Duodenal mucosa (tissue), 2 donors: ENCODE measurements at regions not wholly inside any gene's neighbourhood (a gene's known extent, or its start where the extent isn't known, plus 50 kb on each side); places are given as distances from the start of the nearest gene placed in this dataset.

Experiments used
- H3K27ac ChIP-seq: one replicate; pipeline ENCODE4 v1.7.0; 2013; ENCODE audit warnings: low read depth, low read length
- H3K27me3 ChIP-seq, 2 donors: one replicate each; pipeline ENCODE4 v1.7.0; 2013; ENCODE audit warnings: low read length in 2 of 2, control low read depth in 1 of 2; ENCODE audit not compliant: insufficient read depth in 2 of 2, control insufficient read depth in 1 of 2
- H3K36me3 ChIP-seq, 2 donors: one replicate each; pipeline ENCODE4 v1.7.0; 2013; ENCODE audit warnings: low read length in 2 of 2, control low read depth in 1 of 2; ENCODE audit not compliant: insufficient read depth in 2 of 2, control insufficient read depth in 1 of 2
- H3K4me1 ChIP-seq, 2 donors: one replicate each; pipeline ENCODE4 v1.7.0; 2013; ENCODE audit warnings: low read length in 2 of 2, control low read depth in 1 of 2; ENCODE audit not compliant: insufficient read depth in 2 of 2, control insufficient read depth in 1 of 2
- H3K4me3 ChIP-seq, 2 donors: one replicate each; pipeline ENCODE4 v1.7.0; 2013; ENCODE audit warnings: low read length in 2 of 2, low read depth in 1 of 2
- H3K9ac ChIP-seq, 2 donors: one replicate each; pipeline ENCODE4 v1.7.0; 2013; ENCODE audit warnings: low read length in 2 of 2, low read depth in 1 of 2
- H3K9me3 ChIP-seq, 2 donors: one replicate each; pipeline ENCODE4 v1.7.0; 2013; ENCODE audit warnings: low read length in 2 of 2, control low read depth in 1 of 2; ENCODE audit not compliant: control insufficient read depth in 1 of 2

DNA sequence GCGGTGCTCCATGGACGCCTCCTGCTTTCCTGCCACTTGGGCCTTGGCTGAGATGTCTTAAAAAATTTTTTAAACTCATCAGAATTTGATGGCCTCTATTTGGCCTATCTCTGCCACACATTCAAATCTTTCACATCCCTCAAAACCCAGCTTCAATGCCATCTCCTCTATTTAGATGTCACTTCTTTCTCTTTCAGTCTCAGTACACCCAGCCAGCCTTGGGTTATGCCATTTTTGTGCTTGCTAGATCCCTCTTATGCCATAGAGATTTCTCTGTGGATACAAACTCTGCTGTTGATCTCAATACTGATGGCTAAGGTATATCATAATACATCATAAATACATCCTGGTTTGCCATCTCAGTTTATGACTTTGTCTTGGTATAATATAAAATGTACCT, 222.3 kb upstream of the TPRG1 start:
- no peak overlapping the region for H3K9ac ChIP-seq
- no peaks in the 10 kb centered on the region for H3K36me3 ChIP-seq
- H3K27me3 ChIP-seq = no peaks in the 10 kb centered on the region
- H3K4me1 ChIP-seq = peaks cover 22 to 32% of the 10 kb centered on the region in 2 donors
- H3K4me3 ChIP-seq = no peak overlapping the region
- H3K9me3 ChIP-seq = no peaks in the 10 kb centered on the region
- H3K27ac ChIP-seq = no peak overlapping the region

- Histone ChIP-seq H3K4me3 (no peak overlapping the region), H3K9ac (no peak overlapping the region), H3K27me3 (no peaks in the 10 kb centered on the region), H3K27ac (no peak overlapping the region), H3K4me1 (peaks cover 22 to 32% of the 10 kb centered on the region in 2 donors), H3K36me3 (no peaks in the 10 kb centered on the region), H3K9me3 (no peaks in the 10 kb centered on the region)
These were observed 221.8 kb upstream of the TPRG1 start for GRCh38 chr3:188949996-188950395.

DNA sequence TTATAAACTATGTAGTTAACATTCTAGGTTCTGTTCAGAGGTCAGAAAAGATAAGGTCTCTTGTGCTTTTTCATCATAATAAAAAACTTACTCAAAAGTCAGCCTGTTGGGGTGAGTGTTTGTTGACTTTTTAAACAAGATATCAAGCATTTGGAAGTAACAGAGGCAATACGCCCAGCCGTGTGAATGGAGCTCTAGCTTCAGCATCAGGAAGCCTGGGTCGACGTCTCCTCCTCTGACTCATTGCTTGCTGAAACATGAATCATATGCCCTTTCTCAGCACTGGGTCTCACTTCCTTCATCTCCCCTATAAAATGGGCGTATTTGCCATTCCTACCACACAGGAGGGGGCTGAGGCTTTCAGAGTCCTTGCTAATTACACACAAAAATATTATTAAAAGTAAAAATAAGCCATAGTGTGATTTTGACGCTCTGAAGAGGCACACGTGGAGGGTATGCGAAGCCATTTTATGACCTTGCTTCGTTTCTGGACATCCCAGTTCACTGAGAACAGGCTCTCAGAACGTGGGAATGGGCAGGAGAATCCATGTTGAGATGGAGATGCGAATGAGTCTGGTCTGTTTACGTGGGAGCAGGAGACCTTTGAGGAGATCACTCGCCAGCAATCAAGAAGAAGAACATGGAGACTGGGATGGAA, 220.8 kb upstream of the TPRG1 start:
- Histone ChIP-seq H3K27ac (no peak overlapping the region), H3K36me3 (no peaks in the 10 kb centered on the region), H3K4me3 (no peak overlapping the region), H3K9ac (no peak overlapping the region), H3K27me3 (no peaks in the 10 kb centered on the region), H3K4me1 (peaks cover 22 to 32% of the 10 kb centered on the region in 2 donors), H3K9me3 (no peaks in the 10 kb centered on the region)

- no peak overlapping the region for H3K27ac ChIP-seq
- H3K4me1 ChIP-seq = peaks cover 22 to 30% of the 10 kb centered on the region in 2 donors
- no peaks in the 10 kb centered on the region for H3K9me3 ChIP-seq
These were observed 220.0 kb upstream of the TPRG1 start for GRCh38 chr3:188951734-188952133.

DNA sequence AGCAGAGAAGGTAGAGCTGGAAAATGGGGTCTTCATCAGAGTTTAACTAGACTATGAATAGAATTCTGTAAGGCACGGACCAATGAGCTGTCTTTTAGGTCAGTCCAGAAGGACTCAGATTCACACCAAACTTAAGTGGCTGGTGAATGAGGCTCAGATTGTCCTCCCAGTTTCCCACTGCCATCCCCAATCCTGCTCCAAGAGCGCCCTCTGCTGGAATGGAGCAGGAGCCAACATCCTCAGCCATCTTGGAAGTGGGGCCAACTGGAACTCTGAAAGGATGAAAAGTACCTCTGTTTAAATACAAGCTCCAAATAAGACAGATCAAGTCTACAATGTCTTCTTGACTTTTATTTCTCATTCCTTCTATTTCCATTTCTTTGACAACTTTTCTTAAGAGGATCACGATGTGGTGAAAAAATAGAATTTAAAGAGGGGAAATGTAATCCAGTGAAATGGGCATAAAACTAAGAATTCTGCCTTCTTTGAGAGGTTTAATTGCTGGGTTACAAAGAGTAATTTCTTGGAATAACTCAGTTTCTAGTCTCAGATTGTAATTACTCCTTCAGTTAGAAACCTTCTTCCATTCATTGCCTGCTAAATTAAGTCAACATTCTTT, 217.1 kb upstream of the TPRG1 start:
- Histone ChIP-seq H3K36me3 (no peaks in the 10 kb centered on the region), H3K9me3 (no peaks in the 10 kb centered on the region), H3K9ac (no peak overlapping the region), H3K4me3 (no peak overlapping the region), H3K4me1 (peaks cover 8 to 10% of the 10 kb centered on the region in 2 donors), H3K27ac (no peak overlapping the region), H3K27me3 (no peaks in the 10 kb centered on the region)

More at GRCh38 chr3:188951734-188952133, 220.0 kb upstream of the TPRG1 start:
- Histone ChIP-seq H3K27me3 (no peaks in the 10 kb centered on the region), H3K4me3 (no peak overlapping the region), H3K9ac (no peak overlapping the region), H3K36me3 (no peaks in the 10 kb centered on the region)

DNA sequence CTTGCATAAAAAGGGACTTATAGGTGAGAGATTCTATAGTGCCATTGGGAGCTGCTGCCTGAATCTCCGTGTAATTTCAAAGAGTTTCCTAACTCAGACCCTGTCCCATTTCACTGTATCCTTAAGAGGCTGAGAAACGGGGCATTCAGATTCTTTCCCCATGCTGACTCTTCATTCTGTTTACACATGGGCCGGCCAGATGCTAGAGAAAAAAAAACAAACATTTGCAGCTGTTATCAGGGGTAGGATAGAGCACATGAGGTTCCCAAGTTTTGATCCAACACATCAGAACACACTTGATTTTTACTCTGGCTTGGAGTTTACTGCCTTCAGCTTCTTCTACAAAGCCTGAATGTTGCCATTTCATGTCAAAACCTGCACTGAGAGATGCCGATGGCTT, 215.9 kb upstream of the TPRG1 start:
- Histone ChIP-seq H3K27ac (no peak overlapping the region), H3K4me1 (peaks cover 6% of the 10 kb centered on the region in 2 donors), H3K9me3 (no peaks in the 10 kb centered on the region), H3K27me3 (no peaks in the 10 kb centered on the region), H3K36me3 (no peaks in the 10 kb centered on the region), H3K9ac (no peak overlapping the region), H3K4me3 (no peak overlapping the region)

GRCh38 chr3:188956839-188957489, 214.8 kb upstream of the TPRG1 start:
- no peaks in the 10 kb centered on the region for H3K27me3 ChIP-seq
- no peak overlapping the region for H3K9ac ChIP-seq
- H3K36me3 ChIP-seq = no peaks in the 10 kb centered on the region
- H3K4me1 ChIP-seq = no peaks in the 10 kb centered on the region
- no peak overlapping the region for H3K4me3 ChIP-seq
- H3K27ac ChIP-seq = no peak overlapping the region
- H3K9me3 ChIP-seq = no peaks in the 10 kb centered on the region

- no peaks in the 10 kb centered on the region for H3K36me3 ChIP-seq
These were observed 212.8 kb upstream of the TPRG1 start for GRCh38 chr3:188959013-188959412.

GRCh38 chr3:188962253-188963247, 209.2 kb upstream of the TPRG1 start:
- Histone ChIP-seq H3K4me1 (no peaks in the 10 kb centered on the region), H3K27ac (no peak overlapping the region), H3K4me3 (no peak overlapping the region), H3K9ac (no peak overlapping the region), H3K9me3 (no peaks in the 10 kb centered on the region), H3K36me3 (no peaks in the 10 kb centered on the region), H3K27me3 (no peaks in the 10 kb centered on the region)

More at GRCh38 chr3:188959013-188959412, 212.8 kb upstream of the TPRG1 start:
- H3K4me1 ChIP-seq = no peaks in the 10 kb centered on the region
- no peak overlapping the region for H3K4me3 ChIP-seq
- no peaks in the 10 kb centered on the region for H3K9me3 ChIP-seq
- no peak overlapping the region for H3K9ac ChIP-seq
- no peak overlapping the region for H3K27ac ChIP-seq
- H3K27me3 ChIP-seq = no peaks in the 10 kb centered on the region
